GM12874 (cell line): ENCODE measurements at regions not wholly inside any gene's neighbourhood (a gene's known extent, or its start where the extent isn't known, plus 50 kb on each side); places are given as distances from the start of the nearest gene placed in this dataset.

Experiments
- TF ChIP-seq, protein P1 (sequence below): IDR thresholded peaks from 2 replicates; pipeline ENCODE4 v1.5.1; 2011; ENCODE audit warnings: low read depth, mild to moderate bottlenecking, control low read depth, low read length, moderate library complexity; ENCODE audit not compliant: insufficient read depth

DNA sequence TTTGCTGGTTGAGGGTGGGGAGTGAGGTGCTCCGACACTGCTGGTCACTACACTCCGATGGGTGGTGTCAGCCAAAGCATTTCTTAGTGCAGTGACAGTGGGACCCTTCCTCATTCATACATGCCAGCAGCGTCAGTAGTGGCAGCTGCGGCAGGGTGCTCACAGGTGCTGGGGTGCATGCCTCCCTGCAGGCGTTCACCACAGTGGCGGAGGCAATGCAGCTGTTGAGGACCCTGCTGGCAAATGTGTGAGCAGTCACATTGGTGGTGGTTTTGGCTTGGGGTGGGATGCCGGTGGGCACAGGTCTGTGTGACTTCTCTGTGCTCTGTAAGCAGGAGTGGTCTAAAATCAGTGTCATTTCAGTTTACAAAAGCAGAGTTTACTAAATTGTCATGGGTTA, 464.6 kb downstream of the FUT8 start:
- TF ChIP-seq, protein P1, sequence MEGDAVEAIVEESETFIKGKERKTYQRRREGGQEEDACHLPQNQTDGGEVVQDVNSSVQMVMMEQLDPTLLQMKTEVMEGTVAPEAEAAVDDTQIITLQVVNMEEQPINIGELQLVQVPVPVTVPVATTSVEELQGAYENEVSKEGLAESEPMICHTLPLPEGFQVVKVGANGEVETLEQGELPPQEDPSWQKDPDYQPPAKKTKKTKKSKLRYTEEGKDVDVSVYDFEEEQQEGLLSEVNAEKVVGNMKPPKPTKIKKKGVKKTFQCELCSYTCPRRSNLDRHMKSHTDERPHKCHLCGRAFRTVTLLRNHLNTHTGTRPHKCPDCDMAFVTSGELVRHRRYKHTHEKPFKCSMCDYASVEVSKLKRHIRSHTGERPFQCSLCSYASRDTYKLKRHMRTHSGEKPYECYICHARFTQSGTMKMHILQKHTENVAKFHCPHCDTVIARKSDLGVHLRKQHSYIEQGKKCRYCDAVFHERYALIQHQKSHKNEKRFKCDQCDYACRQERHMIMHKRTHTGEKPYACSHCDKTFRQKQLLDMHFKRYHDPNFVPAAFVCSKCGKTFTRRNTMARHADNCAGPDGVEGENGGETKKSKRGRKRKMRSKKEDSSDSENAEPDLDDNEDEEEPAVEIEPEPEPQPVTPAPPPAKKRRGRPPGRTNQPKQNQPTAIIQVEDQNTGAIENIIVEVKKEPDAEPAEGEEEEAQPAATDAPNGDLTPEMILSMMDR = no peak

DNA sequence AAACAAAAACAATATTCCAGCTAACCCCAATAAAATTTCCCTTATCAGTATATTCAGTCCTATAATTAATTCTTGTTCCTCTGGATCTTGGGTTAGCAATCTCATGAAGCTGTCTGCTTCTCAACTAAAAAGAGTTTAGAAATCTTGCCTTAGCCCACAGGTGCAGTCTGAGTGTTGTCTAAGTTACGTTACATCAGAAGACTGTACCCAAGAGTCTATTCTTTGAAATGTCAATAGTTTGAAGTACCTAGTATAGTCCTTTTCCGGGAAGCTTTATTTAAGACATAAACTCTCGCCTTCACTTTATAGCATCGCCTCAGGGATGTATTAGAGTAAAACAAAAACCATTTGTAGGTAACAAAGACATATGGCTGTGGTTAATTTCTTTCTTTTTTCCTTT, 465.1 kb downstream of the FUT8 start:
- TF ChIP-seq, protein P1 = no peak

DNA sequence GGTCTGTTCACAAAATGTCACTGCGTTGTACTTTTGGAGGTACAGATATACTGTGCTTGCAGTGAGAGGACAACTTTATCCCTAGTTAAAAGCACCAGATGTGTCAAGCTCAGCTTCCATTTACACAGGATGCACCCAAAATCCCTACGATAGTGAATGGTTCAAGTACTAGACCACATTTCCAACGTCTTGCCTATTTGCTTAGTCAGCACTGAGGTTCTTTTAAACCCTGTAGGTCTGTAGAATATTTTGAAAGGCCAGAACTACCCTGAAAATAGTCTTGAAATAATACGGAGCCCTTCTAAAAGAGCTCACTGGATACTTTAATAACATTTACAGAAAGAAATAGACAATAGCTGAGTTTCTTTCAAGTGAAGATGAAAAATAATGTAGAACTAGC, 466.1 kb downstream of the FUT8 start:
- TF ChIP-seq, protein P1 = no peak

DNA sequence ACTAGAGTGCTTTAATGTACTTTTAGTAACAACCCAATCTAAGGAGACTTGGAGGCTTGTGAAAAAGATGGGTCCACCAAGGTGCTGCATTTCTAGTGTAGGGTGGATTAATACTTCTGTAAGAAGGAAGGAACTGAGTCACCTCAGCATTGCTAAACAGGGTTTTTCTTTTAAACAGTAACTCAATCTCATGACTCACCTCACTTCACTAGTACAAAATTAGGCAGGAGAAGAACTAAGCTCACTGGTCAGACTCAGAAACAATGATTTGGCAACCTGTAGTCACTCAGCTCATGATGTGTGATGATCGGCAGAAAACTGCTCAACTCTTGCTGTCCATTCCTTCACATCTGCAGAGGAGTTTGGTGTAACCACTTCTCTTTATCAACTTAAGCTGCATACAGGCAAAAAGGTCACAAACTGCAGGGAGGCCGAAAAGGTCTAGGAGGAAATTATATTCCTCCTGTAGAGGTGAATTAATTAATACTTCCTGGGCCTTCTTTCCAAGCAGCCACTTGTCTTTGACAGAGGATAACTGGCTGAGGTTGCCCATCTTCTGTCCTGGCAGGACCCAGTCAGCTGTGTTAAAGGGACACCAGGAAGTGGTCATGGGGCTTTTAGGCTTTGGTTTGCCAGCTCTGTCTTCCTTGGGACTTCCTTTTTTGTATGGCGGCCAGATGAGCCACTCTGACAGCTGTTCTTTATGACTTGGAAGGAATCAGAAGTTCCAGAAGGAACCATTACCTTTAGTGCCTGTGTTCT, 466.9 kb downstream of the FUT8 start:
- TF ChIP-seq, protein P1 = no peak

DNA sequence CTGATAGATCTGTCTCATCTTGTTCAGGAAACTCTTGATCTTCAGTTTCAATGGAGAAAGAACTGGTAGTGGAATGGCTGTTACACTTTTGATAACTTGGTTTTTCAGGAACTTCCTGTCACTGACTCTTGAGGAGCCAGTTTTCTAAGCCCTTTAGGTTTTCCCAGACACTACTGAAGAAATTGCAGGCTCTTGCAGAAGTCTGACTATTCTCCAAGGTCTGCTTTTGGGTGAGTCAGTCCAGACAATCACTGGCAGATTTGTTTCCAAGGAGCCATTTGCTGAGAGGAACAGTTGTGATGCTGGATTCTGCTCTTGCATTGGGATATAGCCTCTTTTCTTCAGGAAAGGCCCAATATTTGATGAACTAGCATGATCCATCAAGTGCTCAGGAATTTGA, 468.0 kb downstream of the FUT8 start:
- TF ChIP-seq, protein P1 = no peak

DNA sequence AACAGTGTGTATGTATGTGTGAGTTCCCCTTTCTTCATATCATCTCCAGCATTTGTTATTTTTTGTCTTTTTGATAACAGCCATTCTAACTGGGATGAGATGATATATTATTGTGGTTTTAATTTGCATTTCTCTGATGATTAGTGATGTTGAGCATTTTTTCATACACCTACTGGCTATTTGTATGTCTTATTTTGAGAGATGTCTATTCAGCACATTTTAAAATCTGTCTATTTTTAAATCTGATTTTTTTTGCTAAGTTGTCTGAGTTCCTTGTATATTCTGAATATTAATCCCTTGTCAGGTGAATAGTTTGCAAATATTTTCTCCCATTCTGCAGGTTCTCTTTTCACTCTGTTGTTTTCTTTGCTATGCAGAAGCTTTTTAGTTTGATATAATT, 469.1 kb downstream of the FUT8 start:
- TF ChIP-seq, protein P1 = no peak

DNA sequence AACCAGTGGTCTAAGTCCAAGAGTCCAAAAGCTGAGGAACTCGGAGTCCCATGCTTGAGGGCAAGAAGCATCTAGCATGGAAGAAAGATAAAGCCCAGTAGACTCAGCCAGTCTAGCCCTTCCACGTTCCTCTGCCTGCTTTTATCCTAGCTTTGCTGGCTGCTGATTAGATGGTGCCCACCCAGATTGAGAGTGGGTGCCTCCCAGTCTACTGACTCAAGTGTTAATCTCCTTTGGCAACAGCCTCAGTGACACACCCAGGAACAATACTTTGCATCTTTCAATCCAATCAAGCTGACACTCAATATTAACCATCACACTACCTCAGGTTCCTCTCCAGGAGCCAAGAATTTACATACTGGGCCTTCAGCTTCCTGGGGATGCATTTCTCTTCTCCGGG, 476.1 kb downstream of the FUT8 start:
- TF ChIP-seq, protein P1 = no peak
